Tibial nerve (tissue), 4 donors: ENCODE measurements at regions not wholly inside any gene's neighbourhood (a gene's known extent, or its start where the extent isn't known, plus 50 kb on each side); places are given as distances from the start of the nearest gene placed in this dataset.

Experiments
- DNase-seq, 2 donors: peaks; one replicate each; pipeline ENCODE4 v3.0.0-alpha.2; 2019; ENCODE audit warnings: low spot score in 2 of 2
- H3K27ac ChIP-seq, 4 donors: fragments of 200-600 bp; sonication (generic) in 3 of 4; one replicate each; pipeline ENCODE4 v1.5.1; 2017 to 2019; ENCODE audit warnings: mild to moderate bottlenecking in 1 of 4
- H3K27me3 ChIP-seq, 2 donors: fragments of 200-600 bp; sonication (generic) in 1 of 2; one replicate each; pipeline versions ENCODE4 v1.5.1 to v1.6.0; 2017 to 2019
- H3K36me3 ChIP-seq, 3 donors: fragments of 200-600 bp; sonication (generic); one replicate each; pipeline ENCODE4 v1.5.1; 2018 to 2019
- H3K4me1 ChIP-seq, 4 donors: fragments of 200-600 bp; sonication (generic) in 3 of 4; one replicate each; pipeline ENCODE4 v1.5.1; 2017 to 2019
- H3K4me3 ChIP-seq, 4 donors: fragments of 200-600 bp; sonication (generic) in 3 of 4; one replicate each; pipeline ENCODE4 v1.5.1; 2017 to 2019; ENCODE audit warnings: mild to moderate bottlenecking in 1 of 4, moderate library complexity in 1 of 4
- H3K9me3 ChIP-seq, 4 donors: fragments of 200-600 bp; sonication (generic) in 3 of 4; one replicate each; pipeline ENCODE4 v1.5.1; 2017 to 2019
- CTCF ChIP-seq, 5 experiments: fragments of 200-600 bp in 3 of 5; fragments of 450-650 bp in 2 of 5; sonication (generic) in 3 of 5; IDR thresholded peaks; one replicate each; pipeline ENCODE4 v1.5.1; 2016 to 2019; ENCODE audit warnings: antibody characterized with exemption in 5 of 5, mild to moderate bottlenecking in 3 of 5, moderate library complexity in 2 of 5
- EP300 ChIP-seq, 2 donors: sonication (generic); formaldehyde crosslinking; IDR thresholded peaks; one replicate each; pipeline ENCODE4 v1.6.1; 2017; ENCODE audit warnings: antibody characterized with exemption in 2 of 2, mild to moderate bottlenecking in 1 of 2
- POLR2A ChIP-seq, 2 donors: fragments of 450-650 bp; IDR thresholded peaks; one replicate each; pipeline ENCODE4 v1.6.1; 2017; ENCODE audit warnings: antibody characterized with exemption in 2 of 2, mild to moderate bottlenecking in 2 of 2, moderate library complexity in 2 of 2
- WGBS, 2 donors: methylation state at CpG; one replicate each; pipeline ENCODE4 v1.1.5; 2018; 5-methylcytosine and 5-hydroxymethylcytosine counted together

GRCh38 chr5:156008844-156009243 lies 318.1 kb upstream of the SGCD start:
- Histone ChIP-seq H3K27me3 (no peaks in the 10 kb centered on the region), H3K36me3 (no peaks in the 10 kb centered on the region), H3K4me1 (no peaks in the 10 kb centered on the region), H3K4me3 (no peak overlapping the region), H3K27ac (no peak overlapping the region), H3K9me3 (no peaks in the 10 kb centered on the region)
- WGBS, 2 donors = 85 to 93% methylated on average over 1 of the region's 1 CpG
- no peak for TF ChIP-seq POLR2A (IDR thresholded peaks at IDR 0.05)
- no peak for TF ChIP-seq CTCF (IDR thresholded peaks at IDR 0.05)
- TF ChIP-seq EP300 (IDR thresholded peaks at IDR 0.05) = no peak
- no peak for DNase-seq

GRCh38 chr5:156009583-156009982 lies 317.4 kb upstream of the SGCD start:
- WGBS, 2 donors = 70 to 78% methylated on average over 5 of the region's 5 CpGs
- DNase-seq = no peak
- H3K27me3 ChIP-seq = no peaks in the 10 kb centered on the region
- H3K36me3 ChIP-seq = no peaks in the 10 kb centered on the region
- no peak overlapping the region for H3K4me3 ChIP-seq
- no peaks in the 10 kb centered on the region for H3K9me3 ChIP-seq
- no peak overlapping the region for H3K27ac ChIP-seq
- H3K4me1 ChIP-seq = no peaks in the 10 kb centered on the region
- TF ChIP-seq EP300 (IDR thresholded peaks at IDR 0.05) (no peak), CTCF (IDR thresholded peaks at IDR 0.05) (no peak), POLR2A (IDR thresholded peaks at IDR 0.05) (no peak)

GRCh38 chr5:156015137-156015536 lies 311.8 kb upstream of the SGCD start:
- Histone ChIP-seq H3K9me3 (no peaks in the 10 kb centered on the region), H3K4me3 (no peak overlapping the region), H3K4me1 (no peaks in the 10 kb centered on the region), H3K36me3 (no peaks in the 10 kb centered on the region), H3K27ac (no peak overlapping the region), H3K27me3 (no peaks in the 10 kb centered on the region)
- no peak for TF ChIP-seq POLR2A (IDR thresholded peaks at IDR 0.05)
- TF ChIP-seq CTCF (IDR thresholded peaks at IDR 0.05) = no peak
- no peak for TF ChIP-seq EP300 (IDR thresholded peaks at IDR 0.05)
- WGBS, 2 donors = 71 to 84% methylated on average over 1 of the region's 1 CpG
- DNase-seq = no peak

GRCh38 chr5:156019130-156019529 lies 307.8 kb upstream of the SGCD start:
- WGBS, 2 donors = 63 to 73% methylated on average over 2 of the region's 2 CpGs
- no peak for DNase-seq
- no peak overlapping the region for H3K27ac ChIP-seq
- H3K9me3 ChIP-seq = no peaks in the 10 kb centered on the region
- no peaks in the 10 kb centered on the region for H3K27me3 ChIP-seq
- H3K4me3 ChIP-seq = no peak overlapping the region
- TF ChIP-seq EP300 (IDR thresholded peaks at IDR 0.05) = no peak
- no peak for TF ChIP-seq CTCF (IDR thresholded peaks at IDR 0.05)
- TF ChIP-seq POLR2A (IDR thresholded peaks at IDR 0.05) = no peak
- H3K4me1 ChIP-seq = no peaks in the 10 kb centered on the region
- no peaks in the 10 kb centered on the region for H3K36me3 ChIP-seq

- no peak overlapping the region for H3K27ac ChIP-seq
These were observed 307.3 kb upstream of the SGCD start for GRCh38 chr5:156019571-156020180.

More at GRCh38 chr5:156019571-156020180, 307.3 kb upstream of the SGCD start:
- TF ChIP-seq EP300 (IDR thresholded peaks at IDR 0.05) (no peak), POLR2A (IDR thresholded peaks at IDR 0.05) (no peak), CTCF (IDR thresholded peaks at IDR 0.05) (no peak)
- no peak overlapping the region for H3K4me3 ChIP-seq
- WGBS, 2 donors = 70 to 72% methylated on average over 7 of the region's 7 CpGs
- H3K9me3 ChIP-seq = no peaks in the 10 kb centered on the region
- no peaks in the 10 kb centered on the region for H3K4me1 ChIP-seq
- no peaks in the 10 kb centered on the region for H3K36me3 ChIP-seq
- no peak for DNase-seq
- no peaks in the 10 kb centered on the region for H3K27me3 ChIP-seq
